Loucy (cell line): ENCODE measurements at regions not wholly inside any gene's neighbourhood (a gene's known extent, or its start where the extent isn't known, plus 50 kb on each side); places are given as distances from the start of the nearest gene placed in this dataset.

Experiments
- CTCF ChIP-seq: fragments of 200-600 bp; sonication (generic); conservative IDR thresholded peaks from 2 replicates; pipeline ENCODE4 v1.5.1; 2014; ENCODE audit warnings: mild to moderate bottlenecking, antibody characterized with exemption, low read length
- EZH2phosphoT487 ChIP-seq: fragments of 200-600 bp; IDR thresholded peaks from 2 replicates; pipeline ENCODE4 v1.6.1; 2018; ENCODE audit warnings: antibody characterized with exemption, mild to moderate bottlenecking, moderate library complexity, borderline replicate concordance

- no peak for TF ChIP-seq CTCF
- TF ChIP-seq EZH2phosphoT487 = no peak
Measured at GRCh38 chr5:147084702-147085101, 150.1 kb upstream of the STK32A start.
